Caco-2 (cell line): ENCODE measurements at regions not wholly inside any gene's neighbourhood (a gene's known extent, or its start where the extent isn't known, plus 50 kb on each side); places are given as distances from the start of the nearest gene placed in this dataset.

Experiments used
- BruUV-seq: library from RNA; stranded (reverse); fragments of 400-500 nt; replicated peaks from 2 replicates; lab custom pipeline; 2021; lab: Mats Ljungman, UMichigan
- CTCF ChIA-PET: fragments of 300-600 bp; sonication (Branson Sonifier 250); formaldehyde crosslinking; loops from one replicate; lab custom pipeline; 2022; ENCODE audit warnings: antibody characterized with exemption; lab: Charles Lee
- POLR2A ChIA-PET: fragments of 300-600 bp; sonication (Branson Sonifier 250); formaldehyde crosslinking; loops from one replicate; lab custom pipeline; 2022; ENCODE audit warnings: antibody characterized with exemption; lab: Charles Lee
- DNase-seq, 2 experiments: peaks; one replicate each; pipeline versions ENCODE4 v3.0.0 to v3.0.0-alpha.2; 2020 to 2022
- H3K27me3 ChIP-seq: replicated peaks from 2 replicates; pipeline ENCODE4 v1.6.0; 2011; ENCODE audit warnings: low read length; ENCODE audit not compliant: control insufficient read depth, insufficient read depth
- H3K36me3 ChIP-seq: 2 replicates; pipeline ENCODE4 v1.5.1; 2011; ENCODE audit warnings: low read length; ENCODE audit not compliant: control insufficient read depth, insufficient read depth
- H3K4me1 ChIP-seq: fragments of 250-450 bp; sonication (Bioruptor Pico); 2 replicates; pipeline ENCODE4 v1.5.1; 2020; ENCODE audit warnings: mild to moderate bottlenecking
- H3K4me3 ChIP-seq: 2 replicates; pipeline ENCODE4 v1.5.1; 2011; ENCODE audit warnings: low read depth, mild to moderate bottlenecking, control low read depth, low read length
- H3K9me3 ChIP-seq: fragments of 250-450 bp; sonication (Bioruptor Pico); 2 replicates; pipeline ENCODE4 v1.5.1; 2020; ENCODE audit warnings: mild to moderate bottlenecking, moderate library complexity
- H3K27ac Mint-ChIP-seq: one replicate; pipeline ENCODE4 v1.8.0; 2022; ENCODE audit warnings: mixed read lengths; ENCODE audit not compliant: unreplicated experiment
- H3K27me3 Mint-ChIP-seq: one replicate; pipeline ENCODE4 v1.8.0; 2022; ENCODE audit warnings: mixed read lengths; ENCODE audit not compliant: insufficient read depth, unreplicated experiment
- H3K36me3 Mint-ChIP-seq: one replicate; pipeline ENCODE4 v1.8.0; 2022; ENCODE audit warnings: mild to moderate bottlenecking, mixed read lengths; ENCODE audit not compliant: insufficient read depth, unreplicated experiment
- H3K4me1 Mint-ChIP-seq: one replicate; pipeline ENCODE4 v1.8.0; 2022; ENCODE audit warnings: low read depth, mixed read lengths; ENCODE audit not compliant: unreplicated experiment
- H3K4me3 Mint-ChIP-seq: one replicate; pipeline ENCODE4 v1.8.0; 2022; ENCODE audit warnings: mild to moderate bottlenecking, moderate library complexity, mixed read lengths; ENCODE audit not compliant: unreplicated experiment
- H3K9me3 Mint-ChIP-seq: one replicate; pipeline ENCODE4 v1.8.0; 2022; ENCODE audit warnings: mixed read lengths; ENCODE audit not compliant: unreplicated experiment
- intact Hi-C: fragments of 100-400 bp; cut with micrococcal nuclease; formaldehyde crosslinking; loops from one replicate; pipeline ENCODE4 v1.10.0; 2022; ENCODE audit not compliant: unreplicated experiment
- TF ChIP-seq, protein P1 (sequence below), 2 experiments: fragments of 200-600 bp in 1 of 2; IDR thresholded peaks; 1 replicate in 1 of 2; 2 replicates in 1 of 2; pipeline versions ENCODE4 v1.5.1 to v1.8.0; 2011 to 2022; ENCODE audit warnings: antibody characterized with exemption in 1 of 2, control low read depth in 1 of 2, inconsistent platforms in 1 of 2, low read depth in 1 of 2, low read length in 1 of 2, mild to moderate bottlenecking in 1 of 2, moderate library complexity in 1 of 2; ENCODE audit not compliant: insufficient read depth in 1 of 2, severe bottlenecking in 1 of 2, unreplicated experiment in 1 of 2

GRCh38 chr5:147017621-147018020 lies 139.1 kb upstream of the PPP2R2B start:
- Mint-ChIP-seq H3K4me1 (peaks cover 7% of the 10 kb centered on the region), H3K27me3 (no peaks in the 10 kb centered on the region), H3K36me3 (no peaks in the 10 kb centered on the region), H3K4me3 (no peak overlapping the region), H3K27ac (no peak overlapping the region), H3K9me3 (peaks cover under 1% of the 10 kb centered on the region)
- ChIA-PET POLR2A (no interaction called here), CTCF (interaction anchor here (0.9 kb wide), 1 partner anchor 52 kb away, joined by 3 read pairs; no protein-coding TSS in a partner anchor)
- Histone ChIP-seq H3K36me3 (no peaks in the 10 kb centered on the region), H3K4me3 (no peak overlapping the region), H3K4me1 (peaks cover 11% of the 10 kb centered on the region), H3K27me3 (no peaks in the 10 kb centered on the region), H3K9me3 (no peaks in the 10 kb centered on the region)
- intact Hi-C loops: no loop called here
- TF ChIP-seq, protein P1, sequence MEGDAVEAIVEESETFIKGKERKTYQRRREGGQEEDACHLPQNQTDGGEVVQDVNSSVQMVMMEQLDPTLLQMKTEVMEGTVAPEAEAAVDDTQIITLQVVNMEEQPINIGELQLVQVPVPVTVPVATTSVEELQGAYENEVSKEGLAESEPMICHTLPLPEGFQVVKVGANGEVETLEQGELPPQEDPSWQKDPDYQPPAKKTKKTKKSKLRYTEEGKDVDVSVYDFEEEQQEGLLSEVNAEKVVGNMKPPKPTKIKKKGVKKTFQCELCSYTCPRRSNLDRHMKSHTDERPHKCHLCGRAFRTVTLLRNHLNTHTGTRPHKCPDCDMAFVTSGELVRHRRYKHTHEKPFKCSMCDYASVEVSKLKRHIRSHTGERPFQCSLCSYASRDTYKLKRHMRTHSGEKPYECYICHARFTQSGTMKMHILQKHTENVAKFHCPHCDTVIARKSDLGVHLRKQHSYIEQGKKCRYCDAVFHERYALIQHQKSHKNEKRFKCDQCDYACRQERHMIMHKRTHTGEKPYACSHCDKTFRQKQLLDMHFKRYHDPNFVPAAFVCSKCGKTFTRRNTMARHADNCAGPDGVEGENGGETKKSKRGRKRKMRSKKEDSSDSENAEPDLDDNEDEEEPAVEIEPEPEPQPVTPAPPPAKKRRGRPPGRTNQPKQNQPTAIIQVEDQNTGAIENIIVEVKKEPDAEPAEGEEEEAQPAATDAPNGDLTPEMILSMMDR (IDR thresholded peaks at IDR 0.05; ENCODE audit: insufficient read depth in 1 of 2, low read depth in 1 of 2, low read length in 1 of 2, severe bottlenecking in 1 of 2, unreplicated experiment in 1 of 2): no peak
- BruUV-seq: no TSS peak
- no peak for DNase-seq

DNA sequence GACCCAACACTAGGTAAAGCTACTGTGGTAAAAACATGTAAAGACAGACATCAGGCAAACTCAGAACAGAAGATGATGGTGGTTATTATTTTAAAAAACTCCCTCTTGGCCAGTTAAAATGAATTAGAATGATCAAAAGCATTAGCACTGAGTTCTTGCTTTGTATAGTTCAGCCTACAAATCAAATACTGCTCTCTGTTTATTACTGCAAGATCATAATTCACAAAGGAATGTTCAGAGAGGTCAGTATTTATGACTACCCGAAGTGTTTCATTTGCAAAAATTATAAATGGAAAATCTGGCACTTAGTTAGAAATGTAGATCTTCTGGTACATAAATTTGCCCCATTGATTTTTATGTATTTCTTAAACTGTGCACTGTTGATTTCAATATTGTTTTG lies 140.3 kb upstream of the PPP2R2B start:
- Mint-ChIP-seq H3K4me1 (peaks cover 7% of the 10 kb centered on the region), H3K27ac (no peak overlapping the region), H3K4me3 (no peak overlapping the region), H3K9me3 (peaks cover 9% of the 10 kb centered on the region), H3K27me3 (no peaks in the 10 kb centered on the region), H3K36me3 (no peaks in the 10 kb centered on the region)
- ChIA-PET CTCF (no interaction called here), POLR2A (no interaction called here)
- intact Hi-C loops: no loop called here
- DNase-seq: no peak
- no peaks in the 10 kb centered on the region for H3K9me3 ChIP-seq
- no peaks in the 10 kb centered on the region for H3K36me3 ChIP-seq
- no peaks in the 10 kb centered on the region for H3K27me3 ChIP-seq
- TF ChIP-seq, protein P1 (IDR thresholded peaks at IDR 0.05; ENCODE audit: insufficient read depth in 1 of 2, low read depth in 1 of 2, low read length in 1 of 2, severe bottlenecking in 1 of 2, unreplicated experiment in 1 of 2): no peak
- H3K4me3 ChIP-seq: no peak overlapping the region
- BruUV-seq: no TSS peak
- peaks cover 11% of the 10 kb centered on the region for H3K4me1 ChIP-seq

DNA sequence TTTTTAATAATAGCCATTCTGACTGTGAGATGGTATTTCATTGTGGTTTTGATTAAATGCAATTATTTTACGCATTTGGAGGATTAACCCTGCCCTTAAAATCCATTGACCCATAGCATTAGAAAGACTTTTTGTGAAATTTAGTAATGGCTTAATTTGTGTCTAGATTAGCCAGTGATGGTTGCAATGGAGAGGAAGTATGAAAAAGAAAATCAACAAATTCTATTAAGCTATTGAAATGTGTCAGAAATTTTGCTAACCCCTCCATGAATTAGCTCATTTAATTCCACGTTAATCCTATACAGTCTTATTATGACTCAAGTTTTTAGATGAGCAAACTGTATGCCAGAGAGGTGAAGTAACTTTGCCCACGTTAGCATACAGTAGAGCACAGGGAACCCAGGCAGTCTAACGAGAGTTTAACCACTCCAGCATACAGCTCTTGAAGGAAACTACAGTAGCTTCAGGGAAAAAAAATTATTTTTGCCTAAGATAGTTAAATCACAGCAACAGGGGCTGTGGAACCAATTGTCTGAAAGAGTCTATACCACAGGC lies 158.2 kb upstream of the PPP2R2B start:
- Mint-ChIP-seq H3K4me1 (peaks cover 6% of the 10 kb centered on the region), H3K4me3 (no peak overlapping the region), H3K27me3 (no peaks in the 10 kb centered on the region), H3K27ac (no peak overlapping the region), H3K9me3 (peaks cover 37% of the 10 kb centered on the region), H3K36me3 (peaks cover 2% of the 10 kb centered on the region)
- no peak for DNase-seq
- intact Hi-C loops: no loop called here
- peaks cover 9% of the 10 kb centered on the region for H3K4me1 ChIP-seq
- TF ChIP-seq, protein P1 (IDR thresholded peaks at IDR 0.05; ENCODE audit: insufficient read depth in 1 of 2, low read depth in 1 of 2, low read length in 1 of 2, severe bottlenecking in 1 of 2, unreplicated experiment in 1 of 2): no peak
- H3K4me3 ChIP-seq: no peak overlapping the region
- H3K36me3 ChIP-seq: no peaks in the 10 kb centered on the region
- no TSS peak for BruUV-seq
- POLR2A ChIA-PET: no interaction called here
- CTCF ChIA-PET: no interaction called here
- H3K9me3 ChIP-seq: no peaks in the 10 kb centered on the region
- no peaks in the 10 kb centered on the region for H3K27me3 ChIP-seq
